ENCODE measurements at regions not wholly inside any gene's neighbourhood (a gene's known extent, or its start where the extent isn't known, plus 50 kb on each side); places are given as distances from the start of the nearest gene placed in this dataset.

DNA sequence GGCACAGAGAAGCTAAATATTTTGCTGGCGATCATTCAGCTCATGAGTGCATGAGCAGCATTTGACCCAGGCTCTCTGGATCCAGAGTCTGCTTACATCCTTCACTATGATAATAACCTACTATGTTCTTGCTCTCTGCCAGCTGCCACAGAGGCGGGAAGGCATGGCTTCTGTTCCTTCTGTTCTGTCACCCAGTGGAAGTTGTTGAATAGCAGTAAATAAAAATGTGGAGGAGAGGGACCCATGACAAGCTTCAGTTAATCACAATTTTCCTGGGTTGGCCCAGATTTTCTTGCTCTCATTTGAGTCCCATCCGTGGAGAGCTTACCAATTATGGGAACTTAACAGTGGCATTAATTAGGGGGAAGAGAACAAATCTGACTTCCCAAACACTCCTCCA lies 250.1 kb upstream of the NOCT start:
- TF ChIP-seq CSDC2 (CRISPR knock-in tag; IDR thresholded peaks at IDR 0.05) (no peak), ZFP3 (CRISPR knock-in tag; IDR thresholded peaks at IDR 0.05) (no peak), TOX (CRISPR knock-in tag; IDR thresholded peaks at IDR 0.05; ENCODE audit: borderline replicate concordance) (no peak), ARNTL (CRISPR knock-in tag; IDR thresholded peaks at IDR 0.05; ENCODE audit: borderline replicate concordance, low read depth) (no peak), SNAI2 (CRISPR knock-in tag; IDR thresholded peaks at IDR 0.05) (no peak), RARB (CRISPR knock-in tag; IDR thresholded peaks at IDR 0.05) (no peak), ZNF70 (CRISPR knock-in tag; IDR thresholded peaks at IDR 0.05) (no peak)
- TF ChIP-seq, protein P1, sequence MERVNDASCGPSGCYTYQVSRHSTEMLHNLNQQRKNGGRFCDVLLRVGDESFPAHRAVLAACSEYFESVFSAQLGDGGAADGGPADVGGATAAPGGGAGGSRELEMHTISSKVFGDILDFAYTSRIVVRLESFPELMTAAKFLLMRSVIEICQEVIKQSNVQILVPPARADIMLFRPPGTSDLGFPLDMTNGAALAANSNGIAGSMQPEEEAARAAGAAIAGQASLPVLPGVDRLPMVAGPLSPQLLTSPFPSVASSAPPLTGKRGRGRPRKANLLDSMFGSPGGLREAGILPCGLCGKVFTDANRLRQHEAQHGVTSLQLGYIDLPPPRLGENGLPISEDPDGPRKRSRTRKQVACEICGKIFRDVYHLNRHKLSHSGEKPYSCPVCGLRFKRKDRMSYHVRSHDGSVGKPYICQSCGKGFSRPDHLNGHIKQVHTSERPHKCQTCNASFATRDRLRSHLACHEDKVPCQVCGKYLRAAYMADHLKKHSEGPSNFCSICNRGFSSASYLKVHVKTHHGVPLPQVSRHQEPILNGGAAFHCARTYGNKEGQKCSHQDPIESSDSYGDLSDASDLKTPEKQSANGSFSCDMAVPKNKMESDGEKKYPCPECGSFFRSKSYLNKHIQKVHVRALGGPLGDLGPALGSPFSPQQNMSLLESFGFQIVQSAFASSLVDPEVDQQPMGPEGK (CRISPR knock-in tag; IDR thresholded peaks at IDR 0.05; ENCODE audit: borderline replicate concordance), result no peak
- TF ChIP-seq, protein P2, sequence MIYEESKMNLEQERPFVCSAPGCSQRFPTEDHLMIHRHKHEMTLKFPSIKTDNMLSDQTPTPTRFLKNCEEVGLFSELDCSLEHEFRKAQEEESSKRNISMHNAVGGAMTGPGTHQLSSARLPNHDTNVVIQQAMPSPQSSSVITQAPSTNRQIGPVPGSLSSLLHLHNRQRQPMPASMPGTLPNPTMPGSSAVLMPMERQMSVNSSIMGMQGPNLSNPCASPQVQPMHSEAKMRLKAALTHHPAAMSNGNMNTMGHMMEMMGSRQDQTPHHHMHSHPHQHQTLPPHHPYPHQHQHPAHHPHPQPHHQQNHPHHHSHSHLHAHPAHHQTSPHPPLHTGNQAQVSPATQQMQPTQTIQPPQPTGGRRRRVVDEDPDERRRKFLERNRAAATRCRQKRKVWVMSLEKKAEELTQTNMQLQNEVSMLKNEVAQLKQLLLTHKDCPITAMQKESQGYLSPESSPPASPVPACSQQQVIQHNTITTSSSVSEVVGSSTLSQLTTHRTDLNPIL (CRISPR knock-in tag; IDR thresholded peaks at IDR 0.05; ENCODE audit: low read depth), result no peak

Data from SK-N-SH treated with all-trans-retinoic acid at 6 μM for 48 hours (cell line).